MM.1S (cell line): ENCODE measurements at regions not wholly inside any gene's neighbourhood (a gene's known extent, or its start where the extent isn't known, plus 50 kb on each side); places are given as distances from the start of the nearest gene placed in this dataset.

Experiments
- EZH2 ChIP-seq: fragments of 300-600 bp; sonication (generic); optimal IDR thresholded peaks from 2 replicates; pipeline ENCODE3; 2017; ENCODE audit warnings: low read depth, mild to moderate bottlenecking, antibody characterized with exemption, low read length, mixed read lengths
- TF ChIP-seq, protein P1 (sequence below): fragments of 300-600 bp; sonication (generic); IDR thresholded peaks from 2 replicates; pipeline ENCODE4 v1.5.1; 2016; ENCODE audit warnings: antibody characterized with exemption, low read length, mixed read lengths

DNA sequence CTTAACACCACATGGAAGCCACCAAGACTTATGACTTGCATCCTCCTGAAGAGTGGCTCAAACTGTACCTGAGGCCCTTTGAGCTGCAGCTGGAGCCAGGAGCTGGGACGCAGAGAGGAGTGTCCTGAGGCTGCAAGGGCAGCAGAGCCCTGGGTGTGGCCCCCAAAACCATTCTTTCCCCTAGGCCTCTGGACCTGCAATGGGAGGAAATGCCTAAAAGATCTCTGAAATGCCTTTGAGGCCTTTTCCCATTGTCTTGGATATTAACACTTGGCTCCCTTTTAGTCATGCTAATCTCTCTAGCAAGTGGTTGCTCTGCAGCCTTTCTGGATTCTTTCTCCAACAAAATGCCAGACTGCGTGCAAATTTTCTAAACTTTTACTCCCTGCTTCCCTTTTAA lies 156.1 kb downstream of the SLC38A4 start:
- TF ChIP-seq, protein P1, sequence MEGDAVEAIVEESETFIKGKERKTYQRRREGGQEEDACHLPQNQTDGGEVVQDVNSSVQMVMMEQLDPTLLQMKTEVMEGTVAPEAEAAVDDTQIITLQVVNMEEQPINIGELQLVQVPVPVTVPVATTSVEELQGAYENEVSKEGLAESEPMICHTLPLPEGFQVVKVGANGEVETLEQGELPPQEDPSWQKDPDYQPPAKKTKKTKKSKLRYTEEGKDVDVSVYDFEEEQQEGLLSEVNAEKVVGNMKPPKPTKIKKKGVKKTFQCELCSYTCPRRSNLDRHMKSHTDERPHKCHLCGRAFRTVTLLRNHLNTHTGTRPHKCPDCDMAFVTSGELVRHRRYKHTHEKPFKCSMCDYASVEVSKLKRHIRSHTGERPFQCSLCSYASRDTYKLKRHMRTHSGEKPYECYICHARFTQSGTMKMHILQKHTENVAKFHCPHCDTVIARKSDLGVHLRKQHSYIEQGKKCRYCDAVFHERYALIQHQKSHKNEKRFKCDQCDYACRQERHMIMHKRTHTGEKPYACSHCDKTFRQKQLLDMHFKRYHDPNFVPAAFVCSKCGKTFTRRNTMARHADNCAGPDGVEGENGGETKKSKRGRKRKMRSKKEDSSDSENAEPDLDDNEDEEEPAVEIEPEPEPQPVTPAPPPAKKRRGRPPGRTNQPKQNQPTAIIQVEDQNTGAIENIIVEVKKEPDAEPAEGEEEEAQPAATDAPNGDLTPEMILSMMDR = no peak
- TF ChIP-seq EZH2 = no peak
